WTC11 (cell line): ENCODE measurements at regions not wholly inside any gene's neighbourhood (a gene's known extent, or its start where the extent isn't known, plus 50 kb on each side); places are given as distances from the start of the nearest gene placed in this dataset.

Source experiments
- CTCF ChIP-seq: fragments of 200-600 bp; IDR thresholded peaks from 2 replicates; pipeline ENCODE4 v1.8.0; 2022; ENCODE audit warnings: antibody characterized with exemption
- TEAD1 ChIP-seq: sonication (generic); formaldehyde crosslinking; IDR thresholded peaks from 2 replicates; pipeline ENCODE4 v1.8.0; 2022; ENCODE audit warnings: mild to moderate bottlenecking, missing genetic modification reagents
- TEAD4 ChIP-seq: sonication (generic); formaldehyde crosslinking; IDR thresholded peaks from 2 replicates; pipeline ENCODE4 v1.8.0; 2022; ENCODE audit warnings: mild to moderate bottlenecking, missing genetic modification reagents
- USF1 ChIP-seq: sonication (generic); formaldehyde crosslinking; IDR thresholded peaks from 2 replicates; pipeline ENCODE4 v1.8.0; 2022; ENCODE audit warnings: mild to moderate bottlenecking, missing genetic modification reagents
- ZNF219 ChIP-seq: sonication (generic); formaldehyde crosslinking; IDR thresholded peaks from 2 replicates; pipeline ENCODE4 v1.8.0; 2023; ENCODE audit warnings: missing genetic modification reagents, mild to moderate bottlenecking, borderline replicate concordance
- ZNF425 ChIP-seq: fragments of 250-450 bp; sonication (Bioruptor Pico); conservative IDR thresholded peaks from 2 replicates; pipeline ENCODE4 v1.9.0; 2021; ENCODE audit warnings: mild to moderate bottlenecking
- ZNF671 ChIP-seq: fragments of 250-450 bp; sonication (Bioruptor Pico); IDR thresholded peaks from 2 replicates; pipeline ENCODE4 v1.8.0; 2021; ENCODE audit warnings: mild to moderate bottlenecking
- ZSCAN18 ChIP-seq: fragments of 250-450 bp; sonication (Bioruptor Pico); IDR thresholded peaks from 2 replicates; pipeline ENCODE4 v2.1.2; 2022; ENCODE audit warnings: mild to moderate bottlenecking, moderate library complexity
- TF ChIP-seq, protein P1 (sequence below): fragments of 250-450 bp; sonication (Bioruptor Pico); IDR thresholded peaks from 2 replicates; pipeline ENCODE4 v1.9.0; 2021; ENCODE audit warnings: mild to moderate bottlenecking
- TF ChIP-seq, protein P2 (sequence below): sonication (generic); formaldehyde crosslinking; IDR thresholded peaks from 2 replicates; pipeline ENCODE4 v1.8.0; 2022; ENCODE audit warnings: mild to moderate bottlenecking, missing genetic modification reagents

- TF ChIP-seq CTCF (no peak), ZNF671 (no peak), TEAD4 (no peak), ZNF425 (CRISPR knock-in tag) (no peak), ZSCAN18 (CRISPR knock-in tag) (no peak), TEAD1 (CRISPR knock-in tag) (no peak), USF1 (CRISPR knock-in tag) (no peak), ZNF219 (CRISPR knock-in tag) (no peak)
- TF ChIP-seq, protein P1, sequence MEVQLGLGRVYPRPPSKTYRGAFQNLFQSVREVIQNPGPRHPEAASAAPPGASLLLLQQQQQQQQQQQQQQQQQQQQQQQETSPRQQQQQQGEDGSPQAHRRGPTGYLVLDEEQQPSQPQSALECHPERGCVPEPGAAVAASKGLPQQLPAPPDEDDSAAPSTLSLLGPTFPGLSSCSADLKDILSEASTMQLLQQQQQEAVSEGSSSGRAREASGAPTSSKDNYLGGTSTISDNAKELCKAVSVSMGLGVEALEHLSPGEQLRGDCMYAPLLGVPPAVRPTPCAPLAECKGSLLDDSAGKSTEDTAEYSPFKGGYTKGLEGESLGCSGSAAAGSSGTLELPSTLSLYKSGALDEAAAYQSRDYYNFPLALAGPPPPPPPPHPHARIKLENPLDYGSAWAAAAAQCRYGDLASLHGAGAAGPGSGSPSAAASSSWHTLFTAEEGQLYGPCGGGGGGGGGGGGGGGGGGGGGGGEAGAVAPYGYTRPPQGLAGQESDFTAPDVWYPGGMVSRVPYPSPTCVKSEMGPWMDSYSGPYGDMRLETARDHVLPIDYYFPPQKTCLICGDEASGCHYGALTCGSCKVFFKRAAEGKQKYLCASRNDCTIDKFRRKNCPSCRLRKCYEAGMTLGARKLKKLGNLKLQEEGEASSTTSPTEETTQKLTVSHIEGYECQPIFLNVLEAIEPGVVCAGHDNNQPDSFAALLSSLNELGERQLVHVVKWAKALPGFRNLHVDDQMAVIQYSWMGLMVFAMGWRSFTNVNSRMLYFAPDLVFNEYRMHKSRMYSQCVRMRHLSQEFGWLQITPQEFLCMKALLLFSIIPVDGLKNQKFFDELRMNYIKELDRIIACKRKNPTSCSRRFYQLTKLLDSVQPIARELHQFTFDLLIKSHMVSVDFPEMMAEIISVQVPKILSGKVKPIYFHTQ (CRISPR knock-in tag): no peak
- TF ChIP-seq, protein P2, sequence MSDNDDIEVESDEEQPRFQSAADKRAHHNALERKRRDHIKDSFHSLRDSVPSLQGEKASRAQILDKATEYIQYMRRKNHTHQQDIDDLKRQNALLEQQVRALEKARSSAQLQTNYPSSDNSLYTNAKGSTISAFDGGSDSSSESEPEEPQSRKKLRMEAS (CRISPR knock-in tag): no peak
Observed at GRCh38 chr3:105108823-105109222, 257.9 kb upstream of the ALCAM start.
